Naive thymus-derived CD4-positive, alpha-beta T cell (primary cell): ENCODE measurements at regions not wholly inside any gene's neighbourhood (a gene's known extent, or its start where the extent isn't known, plus 50 kb on each side); places are given as distances from the start of the nearest gene placed in this dataset.

ENCODE experiments used
- ATAC-seq: fragments of 150-1000 bp; cut with Tn5 transposase; 2 replicates; pipeline ENCODE4 v1.10.0; 2021; ENCODE audit warnings: mild to moderate bottlenecking, moderate library complexity
- CTCF ChIA-PET: fragments of 350-600 bp; sonication (Branson Sonifier 250); formaldehyde crosslinking; loops from one replicate; lab custom pipeline; 2021; ENCODE audit warnings: antibody characterized with exemption; lab: Charles Lee
- POLR2A ChIA-PET: fragments of 350-600 bp; sonication (Branson Sonifier 250); formaldehyde crosslinking; loops from one replicate; lab custom pipeline; 2021; ENCODE audit warnings: antibody characterized with exemption, inconsistent platforms; lab: Charles Lee
- DNase-seq, 9 donors: peaks; one replicate each; pipeline versions ENCODE4 v3.0.0 to v3.0.0-alpha.2; 2020 to 2022; ENCODE audit warnings: mixed read lengths in 1 of 9
- H3K27ac ChIP-seq: one replicate; pipeline ENCODE4 v1.7.0; 2013; ENCODE audit warnings: mild to moderate bottlenecking, low read depth, low read length, moderate library complexity
- H3K27me3 ChIP-seq, 2 donors: one replicate each; pipeline ENCODE4 v1.7.0; 2013; ENCODE audit warnings: low read length in 2 of 2, mild to moderate bottlenecking in 2 of 2, moderate library complexity in 2 of 2; ENCODE audit not compliant: control insufficient read depth in 2 of 2, insufficient read depth in 2 of 2
- H3K36me3 ChIP-seq, 3 experiments: 1 replicate in 2 of 3; 2 replicates in 1 of 3; pipeline ENCODE4 v1.7.0; 2013; ENCODE audit warnings: low read length in 3 of 3, mild to moderate bottlenecking in 3 of 3, moderate library complexity in 1 of 3; ENCODE audit not compliant: insufficient read depth in 3 of 3, control insufficient read depth in 2 of 3
- H3K4me1 ChIP-seq, 2 donors: one replicate each; pipeline ENCODE4 v1.7.0; 2013; ENCODE audit warnings: low read length in 2 of 2, mild to moderate bottlenecking in 2 of 2, moderate library complexity in 1 of 2; ENCODE audit not compliant: control insufficient read depth in 2 of 2, insufficient read depth in 2 of 2
- H3K4me3 ChIP-seq: 2 replicates; pipeline ENCODE4 v1.7.0; 2013; ENCODE audit warnings: mild to moderate bottlenecking, low read length
- H3K9me3 ChIP-seq, 3 experiments: 1 replicate in 2 of 3; 2 replicates in 1 of 3; pipeline ENCODE4 v1.7.0; 2013; ENCODE audit warnings: low read length in 3 of 3; ENCODE audit not compliant: control insufficient read depth in 2 of 3
- H3K27ac Mint-ChIP-seq, 9 donors: one replicate each; pipeline ENCODE4 v1.8.0; 2020 to 2022; ENCODE audit warnings: mixed read lengths in 9 of 9, mild to moderate bottlenecking in 8 of 9, moderate library complexity in 5 of 9, inconsistent platforms in 2 of 9
- H3K27me3 Mint-ChIP-seq, 5 donors: one replicate each; pipeline ENCODE4 v1.8.0; 2021 to 2022; ENCODE audit warnings: mixed read lengths in 5 of 5, mild to moderate bottlenecking in 1 of 5
- H3K36me3 Mint-ChIP-seq, 5 donors: one replicate each; pipeline ENCODE4 v1.8.0; 2020 to 2022; ENCODE audit warnings: mixed read lengths in 5 of 5, mild to moderate bottlenecking in 3 of 5, inconsistent platforms in 1 of 5
- H3K4me1 Mint-ChIP-seq, 7 donors: one replicate each; pipeline ENCODE4 v1.8.0; 2020 to 2022; ENCODE audit warnings: mixed read lengths in 7 of 7, mild to moderate bottlenecking in 3 of 7, inconsistent platforms in 1 of 7
- H3K4me3 Mint-ChIP-seq, 10 donors: one replicate each; pipeline ENCODE4 v1.8.0; 2020 to 2022; ENCODE audit warnings: mild to moderate bottlenecking in 10 of 10, mixed read lengths in 10 of 10, moderate library complexity in 6 of 10, inconsistent platforms in 2 of 10
- H3K9me3 Mint-ChIP-seq, 11 donors: one replicate each; pipeline ENCODE4 v1.8.0; 2020 to 2022; ENCODE audit warnings: mixed read lengths in 11 of 11, mild to moderate bottlenecking in 4 of 11, inconsistent platforms in 1 of 11, moderate library complexity in 1 of 11
- intact Hi-C, 2 donors: fragments of 100-400 bp; cut with micrococcal nuclease; formaldehyde crosslinking; loops; one replicate each; pipeline ENCODE4 v1.15.1; 2023

DNA sequence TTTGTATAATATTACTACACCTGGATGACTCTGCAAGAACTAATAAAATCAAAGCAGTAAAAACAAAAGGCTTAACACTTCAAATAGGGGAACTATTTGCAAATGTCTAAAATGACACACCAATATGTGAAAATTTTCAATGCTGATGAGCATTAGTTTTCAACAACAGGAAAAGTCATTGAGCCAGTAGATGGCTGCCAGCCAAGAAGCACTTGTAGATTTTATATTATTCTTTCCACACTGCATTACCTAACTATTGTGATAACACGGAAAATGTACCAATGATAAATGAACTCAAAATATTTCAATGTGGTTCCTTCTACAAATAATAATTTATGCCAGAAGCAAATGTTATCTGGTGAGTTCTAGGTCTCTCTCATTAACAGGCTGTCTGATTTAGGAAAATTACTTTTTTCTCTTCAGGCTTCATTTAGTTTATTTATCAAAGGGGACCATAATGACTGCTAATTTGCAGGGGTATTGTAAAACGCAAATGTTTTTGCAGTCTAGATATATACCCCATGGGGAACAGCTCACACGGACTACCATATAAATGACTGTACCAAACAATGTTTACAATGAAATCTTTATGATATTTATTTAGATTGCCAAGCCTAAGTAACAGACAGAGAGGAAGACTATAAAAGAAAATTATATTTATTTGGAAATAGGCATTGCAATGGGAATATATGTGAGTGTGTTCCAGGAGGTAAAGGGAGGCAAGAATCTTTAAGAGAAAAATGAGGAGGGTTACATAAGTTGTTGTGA lies 407.8 kb downstream of the LIG4 start:
- H3K27me3 ChIP-seq, result no peaks in the 10 kb centered on the region
- Mint-ChIP-seq H3K27me3 (no peaks in the 10 kb centered on the region), H3K9me3 (peaks cover 0 to 7% (median 0%) of the 10 kb centered on the region in 11 donors), H3K4me3 (no peak overlapping the region), H3K4me1 (no peaks in the 10 kb centered on the region), H3K36me3 (no peaks in the 10 kb centered on the region), H3K27ac (no peak overlapping the region)
- H3K36me3 ChIP-seq, result no peaks in the 10 kb centered on the region
- no peak for DNase-seq
- no peak overlapping the region for H3K27ac ChIP-seq
- intact Hi-C loops, result no loop called here
- CTCF ChIA-PET, result no interaction called here
- H3K4me1 ChIP-seq, result no peaks in the 10 kb centered on the region
- POLR2A ChIA-PET, result no interaction called here
- peaks cover 0 to 4% (median 0%) of the 10 kb centered on the region in 3 experiments for H3K9me3 ChIP-seq
- H3K4me3 ChIP-seq, result no peak overlapping the region
- no peak for ATAC-seq

GRCh38 chr13:107806726-107807125 lies 408.6 kb downstream of the LIG4 start:
- Mint-ChIP-seq H3K4me3 (no peak overlapping the region), H3K27ac (no peak overlapping the region), H3K27me3 (no peaks in the 10 kb centered on the region), H3K4me1 (no peaks in the 10 kb centered on the region), H3K9me3 (peaks cover 0 to 7% (median 0%) of the 10 kb centered on the region in 11 donors), H3K36me3 (no peaks in the 10 kb centered on the region)
- Histone ChIP-seq H3K27me3 (no peaks in the 10 kb centered on the region), H3K4me3 (no peak overlapping the region), H3K9me3 (peaks cover 0 to 4% (median 0%) of the 10 kb centered on the region in 3 experiments), H3K36me3 (no peaks in the 10 kb centered on the region), H3K27ac (no peak overlapping the region), H3K4me1 (no peaks in the 10 kb centered on the region)
- intact Hi-C loops, result no loop called here
- ATAC-seq, result no peak
- ChIA-PET CTCF (no interaction called here), POLR2A (no interaction called here)
- DNase-seq, result no peak

DNA sequence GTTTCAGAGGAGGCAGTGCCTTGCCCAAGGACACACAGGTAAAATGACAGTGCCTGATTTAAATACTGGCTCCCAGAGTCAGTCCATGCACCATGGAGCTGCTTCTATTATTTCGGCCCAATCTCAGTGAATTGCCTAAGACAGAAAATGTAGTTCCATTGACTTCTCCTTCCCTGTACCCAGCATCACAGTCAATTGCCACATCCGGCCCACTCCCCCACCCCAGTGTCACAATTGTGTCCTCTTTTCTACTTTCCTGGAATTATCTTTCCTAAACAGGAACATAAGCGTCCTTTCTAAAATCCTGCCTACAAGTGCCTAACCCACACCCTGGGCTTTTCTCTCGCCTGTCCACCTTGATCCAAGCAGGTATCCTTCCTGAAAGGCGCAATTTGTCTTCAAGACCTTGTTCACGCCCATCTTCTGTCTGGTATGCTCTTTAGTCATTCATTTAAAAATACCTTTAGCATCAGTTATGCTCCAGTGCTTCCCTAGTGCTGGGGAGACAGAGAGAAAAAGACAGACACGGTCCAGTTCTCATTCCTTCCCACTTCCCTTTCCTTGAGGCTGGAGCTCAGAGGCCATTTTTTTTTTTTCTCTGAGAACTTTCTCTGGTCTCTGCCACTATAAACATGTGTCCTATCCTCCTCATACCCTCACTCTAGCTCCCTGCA lies 411.4 kb downstream of the LIG4 start:
- H3K27me3 Mint-ChIP-seq, result no peaks in the 10 kb centered on the region
- Histone ChIP-seq H3K27me3 (no peaks in the 10 kb centered on the region), H3K4me1 (no peaks in the 10 kb centered on the region), H3K4me3 (no peak overlapping the region), H3K27ac (no peak overlapping the region), H3K9me3 (peaks cover 0 to 4% (median 0%) of the 10 kb centered on the region in 3 experiments), H3K36me3 (no peaks in the 10 kb centered on the region)
- H3K4me1 Mint-ChIP-seq, result no peaks in the 10 kb centered on the region
- intact Hi-C loops, result no loop called here
- H3K9me3 Mint-ChIP-seq, result peaks cover 0 to 8% (median 0%) of the 10 kb centered on the region in 11 donors
- no peak overlapping the region for H3K4me3 Mint-ChIP-seq
- no peaks in the 10 kb centered on the region for H3K36me3 Mint-ChIP-seq
- no peak for ATAC-seq
- CTCF ChIA-PET, result no interaction called here
- H3K27ac Mint-ChIP-seq, result no peak overlapping the region
- POLR2A ChIA-PET, result no interaction called here
- DNase-seq, result no peak

GRCh38 chr13:107801621-107802020 lies 413.7 kb downstream of the LIG4 start:
- Histone ChIP-seq H3K27ac (no peak overlapping the region), H3K4me3 (no peak overlapping the region), H3K9me3 (peaks cover 0 to 4% (median 0%) of the 10 kb centered on the region in 3 experiments), H3K27me3 (no peaks in the 10 kb centered on the region), H3K36me3 (no peaks in the 10 kb centered on the region), H3K4me1 (no peaks in the 10 kb centered on the region)
- Mint-ChIP-seq H3K4me1 (no peaks in the 10 kb centered on the region), H3K9me3 (peaks cover 0 to 12% (median 2%) of the 10 kb centered on the region in 11 donors), H3K27me3 (no peaks in the 10 kb centered on the region), H3K4me3 (no peak overlapping the region), H3K27ac (no peak overlapping the region), H3K36me3 (no peaks in the 10 kb centered on the region)
- ATAC-seq, result no peak
- intact Hi-C loops, result no loop called here
- no peak for DNase-seq
- POLR2A ChIA-PET, result no interaction called here
- CTCF ChIA-PET, result no interaction called here

DNA sequence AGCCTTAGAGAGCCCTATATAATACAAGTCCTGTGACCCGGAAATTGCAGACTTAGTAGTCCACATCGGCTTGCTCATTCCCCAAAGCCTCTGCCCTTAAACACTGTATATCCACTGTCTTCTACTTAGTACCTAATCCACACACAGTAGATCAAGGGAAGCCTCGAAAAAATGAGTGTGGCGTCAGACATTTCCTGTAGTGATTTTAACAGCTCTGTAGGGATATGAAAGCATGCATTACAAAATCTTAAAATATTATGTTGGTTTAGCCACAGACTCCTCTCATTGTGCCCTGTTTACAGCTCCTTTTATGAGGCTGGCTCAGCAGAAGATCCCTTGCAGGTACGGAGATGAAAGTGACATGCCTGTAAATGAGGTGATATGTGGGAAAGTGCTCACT lies 416.3 kb downstream of the LIG4 start:
- H3K4me3 ChIP-seq, result no peak overlapping the region
- H3K27ac ChIP-seq, result no peak overlapping the region
- H3K9me3 ChIP-seq, result peaks cover 0 to 3% (median 0%) of the 10 kb centered on the region in 3 experiments
- Mint-ChIP-seq H3K4me3 (no peak overlapping the region), H3K36me3 (no peaks in the 10 kb centered on the region), H3K9me3 (peaks cover 0 to 16% (median 2%) of the 10 kb centered on the region in 11 donors), H3K27me3 (no peaks in the 10 kb centered on the region), H3K4me1 (no peaks in the 10 kb centered on the region), H3K27ac (no peak overlapping the region)
- no peaks in the 10 kb centered on the region for H3K4me1 ChIP-seq
- H3K27me3 ChIP-seq, result no peaks in the 10 kb centered on the region
- intact Hi-C loops, result no loop called here
- ChIA-PET CTCF (no interaction called here), POLR2A (no interaction called here)
- H3K36me3 ChIP-seq, result no peaks in the 10 kb centered on the region
- no peak for ATAC-seq
- DNase-seq, result no peak

DNA sequence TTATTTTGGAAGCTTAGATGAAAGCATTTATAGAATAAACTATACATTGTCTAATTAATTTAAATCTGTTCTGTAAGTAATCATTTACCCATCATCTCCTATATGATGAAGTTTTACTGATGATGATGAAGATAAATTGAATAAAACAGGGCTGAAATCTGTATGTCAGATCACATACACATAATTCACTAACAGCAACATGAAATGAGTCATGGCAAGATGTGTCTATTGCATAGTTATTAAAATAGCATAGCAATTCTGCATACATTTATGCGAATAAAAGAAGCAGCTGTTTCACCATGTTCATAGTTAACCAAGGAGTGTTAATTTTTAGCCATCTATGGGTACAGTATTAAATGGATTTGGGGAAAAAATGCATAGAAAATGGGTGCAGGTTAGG lies 424.9 kb downstream of the LIG4 start:
- H3K4me3 ChIP-seq, result no peak overlapping the region
- peaks cover 0 to 7% (median 0%) of the 10 kb centered on the region in 11 donors for H3K9me3 Mint-ChIP-seq
- POLR2A ChIA-PET, result interaction anchor here (0.6 kb wide), 1 partner anchor 487 kb away, joined by 3 read pairs; no protein-coding TSS in a partner anchor
- H3K27me3 Mint-ChIP-seq, result peaks cover 0 to 5% (median 0%) of the 10 kb centered on the region in 5 donors
- H3K4me1 Mint-ChIP-seq, result no peaks in the 10 kb centered on the region
- no peak for DNase-seq
- H3K4me1 ChIP-seq, result no peaks in the 10 kb centered on the region
- H3K9me3 ChIP-seq, result no peaks in the 10 kb centered on the region
- H3K27ac ChIP-seq, result no peak overlapping the region
- ATAC-seq, result no peak
- no peaks in the 10 kb centered on the region for H3K27me3 ChIP-seq
- H3K36me3 ChIP-seq, result no peaks in the 10 kb centered on the region
- no peak overlapping the region for H3K4me3 Mint-ChIP-seq
- intact Hi-C loops, result no loop called here
- H3K27ac Mint-ChIP-seq, result no peak overlapping the region
- H3K36me3 Mint-ChIP-seq, result no peaks in the 10 kb centered on the region
- CTCF ChIA-PET, result no interaction called here
